GM21576 (cell line): ENCODE measurements at regions not wholly inside any gene's neighbourhood (a gene's known extent, or its start where the extent isn't known, plus 50 kb on each side); places are given as distances from the start of the nearest gene placed in this dataset.
A peak's percentile ranks its signal among the peaks of the same experiment; 100 is the strongest.

Source experiments
- ATAC-seq: cut with Tn5 transposase; IDR thresholded peaks from one replicate; pipeline ENCODE4 v1.9.1; 2021; ENCODE audit warnings: mild to moderate bottlenecking, moderate library complexity; ENCODE audit not compliant: unreplicated experiment

DNA sequence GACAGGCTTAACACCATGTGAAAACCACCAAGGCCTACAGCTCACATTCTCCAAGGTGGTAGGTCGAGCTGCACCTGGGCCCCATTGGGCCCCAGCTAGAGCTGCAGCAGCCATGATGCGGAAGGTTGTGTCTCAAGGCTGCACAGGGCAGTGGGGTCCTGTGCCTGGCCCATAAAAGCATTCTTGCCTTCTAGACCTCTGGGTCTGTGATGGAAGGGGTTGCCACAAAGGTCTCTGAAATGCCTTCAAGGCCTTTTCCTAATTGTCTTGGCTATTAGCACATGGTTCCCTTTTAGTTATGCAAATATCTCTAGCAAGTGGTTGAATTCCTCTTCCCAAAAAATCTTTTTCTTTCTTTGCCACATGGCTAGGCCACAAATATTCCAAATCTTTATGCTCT lies 52.5 kb upstream of the C11orf58 start:
- ATAC-seq, result no peak

- no peak for ATAC-seq
Observed at GRCh38 chr11:16678466-16679116, 59.9 kb upstream of the C11orf58 start.

GRCh38 chr11:16669799-16670415 lies 68.5 kb upstream of the C11orf58 start:
- ATAC-seq, result no peak

DNA sequence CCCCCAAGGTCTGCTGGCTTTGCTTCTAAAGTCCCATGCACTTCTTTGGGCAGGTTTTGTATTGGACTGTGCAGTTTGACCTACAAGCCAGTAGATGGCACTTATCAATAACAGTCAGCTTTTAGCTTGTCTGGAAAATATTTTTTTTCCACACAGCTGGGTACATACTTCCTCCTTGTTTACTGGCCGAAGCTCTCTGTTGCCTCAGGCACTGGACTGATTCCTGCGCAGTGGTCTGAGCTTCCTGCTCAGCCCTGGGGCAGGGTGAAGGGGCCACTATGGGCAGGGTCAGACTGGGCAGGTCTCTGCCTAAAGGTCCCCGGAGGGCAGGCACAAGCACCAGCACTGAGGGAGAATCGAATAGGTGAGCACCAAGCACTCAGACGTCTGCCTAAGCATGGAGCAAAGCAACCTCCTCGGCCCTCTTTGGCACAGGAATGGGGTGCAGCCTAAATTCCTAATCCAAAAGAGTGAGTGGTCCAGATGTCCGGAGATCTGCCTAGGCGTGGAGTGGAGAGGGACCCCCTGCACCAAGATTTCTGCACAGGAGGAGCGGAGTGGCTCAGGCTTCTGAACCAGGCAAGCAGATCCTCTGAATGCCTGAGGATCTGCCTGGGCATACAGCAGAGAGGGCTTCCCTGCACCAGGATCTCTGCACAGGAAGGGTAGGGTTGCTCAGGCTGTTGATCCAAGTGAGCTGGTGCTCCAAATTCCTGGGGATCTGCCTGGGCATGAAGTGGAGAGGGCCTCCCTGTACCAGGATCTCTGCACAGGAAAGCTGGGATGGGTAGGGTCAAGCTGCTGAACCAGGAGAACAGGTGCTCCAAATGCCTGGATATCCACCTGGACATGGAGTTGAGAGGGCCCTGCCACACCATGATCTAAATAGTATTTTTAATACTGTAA lies 105.9 kb upstream of the C11orf58 start:
- peak; percentile 59 for ATAC-seq

DNA sequence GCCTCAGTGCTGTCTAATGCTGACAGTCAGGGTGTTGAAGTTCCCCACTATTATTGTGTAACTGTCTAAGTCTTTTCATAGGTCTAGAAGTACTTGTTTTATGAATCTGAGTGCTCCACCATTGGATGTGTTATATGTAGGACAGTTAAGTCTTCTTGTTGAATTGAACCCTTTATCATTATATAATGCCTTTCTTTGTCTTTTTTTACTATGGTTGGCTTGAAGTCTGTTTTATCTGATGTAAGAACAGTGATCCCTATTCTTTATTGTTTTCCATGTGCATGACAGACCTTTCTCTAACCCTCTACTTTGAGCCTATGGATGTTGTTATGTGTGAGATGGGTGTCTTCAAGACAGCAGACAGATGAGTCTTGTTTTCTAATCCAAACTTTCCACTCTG lies 107.8 kb upstream of the C11orf58 start:
- no peak for ATAC-seq

DNA sequence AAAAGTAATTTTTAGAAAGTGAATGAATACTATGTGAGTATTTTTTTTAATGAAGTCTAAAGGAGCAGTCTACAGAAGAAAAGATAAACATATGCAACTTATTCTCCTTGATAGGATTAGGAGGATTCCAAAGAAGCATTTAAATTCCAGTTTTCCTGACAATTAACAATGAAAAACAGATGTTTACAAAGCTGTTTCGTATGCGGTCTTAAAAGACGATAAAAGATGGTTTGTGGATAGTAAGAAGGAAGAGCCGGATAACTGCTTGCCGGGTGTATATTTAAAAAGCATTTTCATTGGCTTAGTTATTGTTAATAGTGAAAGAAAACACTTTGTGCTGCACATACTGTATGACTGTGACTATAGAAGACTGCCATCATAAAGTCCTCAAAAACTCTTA lies 120.0 kb upstream of the C11orf58 start:
- no peak for ATAC-seq

GRCh38 chr11:16615480-16615879 lies 123.0 kb upstream of the C11orf58 start:
- no peak for ATAC-seq

DNA sequence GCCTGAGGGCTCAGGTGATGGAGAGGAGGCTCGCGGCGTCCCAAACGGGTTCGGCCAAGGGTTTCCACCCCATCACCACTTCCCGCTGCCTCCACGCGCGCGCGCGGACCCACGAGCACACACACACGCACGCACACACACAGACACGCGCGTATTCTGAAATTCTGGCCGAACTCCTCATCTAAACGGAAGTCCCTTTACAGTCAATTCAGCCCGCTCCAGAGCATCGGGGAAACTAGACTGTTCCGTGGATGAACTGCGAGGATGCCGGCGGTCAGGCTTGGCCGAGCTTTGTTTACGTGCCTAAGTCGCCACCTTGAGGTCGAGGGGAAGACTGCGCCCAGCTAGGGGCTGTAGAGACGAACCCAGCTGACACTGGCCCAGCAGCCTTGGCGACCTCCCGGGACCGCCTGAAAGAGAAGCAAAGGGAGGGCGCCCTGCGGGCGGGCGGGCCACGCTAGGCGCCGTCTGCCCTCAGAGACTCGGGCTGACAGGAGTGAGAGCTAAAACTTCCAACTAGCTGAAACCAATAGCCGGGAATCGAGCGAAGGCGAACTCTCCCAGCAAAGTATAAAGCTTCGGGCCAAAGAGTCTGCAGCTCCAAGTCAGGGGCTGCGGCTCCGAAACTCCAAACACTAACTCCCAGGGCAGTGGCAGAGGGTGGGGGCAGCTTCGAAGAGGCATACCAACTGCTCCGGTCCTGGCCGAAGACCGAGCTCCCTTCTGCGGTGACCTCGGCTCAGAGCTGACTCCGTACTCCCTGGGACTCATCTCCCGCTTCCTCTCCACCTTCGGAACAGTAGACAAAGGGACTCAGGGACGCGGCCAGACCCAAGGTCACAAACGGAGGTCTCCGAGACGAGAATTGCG lies 124.7 kb upstream of the C11orf58 start:
- peak; percentile 99 for ATAC-seq

DNA sequence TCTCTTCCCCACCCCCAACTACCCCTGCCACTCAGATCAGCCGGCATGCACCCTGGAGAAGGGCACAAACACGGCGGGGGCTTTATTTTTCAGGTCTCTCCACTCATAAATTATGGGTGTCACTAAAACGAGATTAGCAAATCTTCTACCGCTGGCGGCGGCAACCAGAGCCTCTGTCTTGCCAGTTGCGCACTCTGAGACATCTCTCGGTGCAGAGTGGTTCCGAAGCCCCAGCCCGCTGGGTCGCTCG lies 125.3 kb upstream of the C11orf58 start:
- no peak for ATAC-seq

DNA sequence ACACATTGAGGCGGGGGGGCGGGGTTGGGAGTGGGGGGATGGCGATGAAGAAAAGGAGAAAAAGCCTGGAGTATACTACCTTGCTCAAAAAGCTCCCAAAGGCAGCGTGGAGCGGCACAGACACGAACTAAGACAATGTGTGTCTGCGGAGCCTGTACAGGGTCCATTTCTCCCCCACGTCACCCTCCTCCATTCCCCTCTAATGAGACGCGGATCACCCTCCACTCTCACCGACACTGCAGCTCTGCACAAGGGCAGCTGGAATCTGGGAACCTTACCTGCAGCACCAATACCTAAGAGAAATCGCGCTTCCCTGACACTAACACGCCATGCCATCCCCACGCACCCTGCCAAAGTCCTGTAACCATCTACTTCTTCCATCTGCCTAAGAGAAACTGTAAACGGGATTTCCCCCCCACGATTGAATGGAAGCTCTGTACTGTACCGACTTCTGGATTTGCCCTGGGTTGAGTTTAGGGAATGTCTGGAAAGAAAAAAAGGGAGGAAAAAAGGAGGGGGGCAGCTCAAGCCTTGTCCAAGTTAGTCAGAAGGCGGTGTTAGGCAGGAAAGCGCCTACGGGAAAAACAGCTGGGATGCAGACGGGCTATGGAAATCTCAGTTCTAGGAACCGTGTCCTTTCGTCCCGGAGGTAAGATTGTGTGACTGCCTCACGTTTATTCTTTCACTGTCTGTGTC lies 125.7 kb upstream of the C11orf58 start:
- ATAC-seq, result no peak

- no peak for ATAC-seq
Observed at GRCh38 chr11:16611926-16612565, 126.4 kb upstream of the C11orf58 start.

- no peak for ATAC-seq
Observed at GRCh38 chr11:16611401-16611921, 127.0 kb upstream of the C11orf58 start.

GRCh38 chr11:16610738-16611388 lies 127.6 kb upstream of the C11orf58 start:
- no peak for ATAC-seq

GRCh38 chr11:16610213-16610737 lies 128.2 kb upstream of the C11orf58 start:
- ATAC-seq, result no peak

DNA sequence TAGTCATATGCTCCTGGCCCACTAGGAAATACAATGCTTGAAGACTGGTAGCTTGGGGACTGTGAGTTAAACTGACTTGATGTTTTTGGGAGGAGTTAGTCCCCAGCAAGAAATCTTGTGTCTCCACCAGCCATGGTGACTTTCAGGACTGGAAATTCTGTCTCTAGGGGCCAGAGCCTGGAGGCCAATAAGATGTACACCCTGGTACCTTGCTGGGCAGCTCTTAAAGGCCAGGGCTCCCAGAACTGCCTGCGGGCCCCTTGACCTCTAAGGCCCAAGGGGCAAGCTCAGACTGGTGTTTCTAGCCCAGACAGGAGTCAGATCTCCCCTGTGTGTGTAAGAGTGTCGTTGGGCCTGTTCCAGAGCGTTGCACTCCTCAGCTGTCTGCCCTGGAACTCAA lies 128.7 kb upstream of the C11orf58 start:
- ATAC-seq, result no peak

GRCh38 chr11:16607675-16608644 lies 130.5 kb upstream of the C11orf58 start:
- ATAC-seq, result no peak

DNA sequence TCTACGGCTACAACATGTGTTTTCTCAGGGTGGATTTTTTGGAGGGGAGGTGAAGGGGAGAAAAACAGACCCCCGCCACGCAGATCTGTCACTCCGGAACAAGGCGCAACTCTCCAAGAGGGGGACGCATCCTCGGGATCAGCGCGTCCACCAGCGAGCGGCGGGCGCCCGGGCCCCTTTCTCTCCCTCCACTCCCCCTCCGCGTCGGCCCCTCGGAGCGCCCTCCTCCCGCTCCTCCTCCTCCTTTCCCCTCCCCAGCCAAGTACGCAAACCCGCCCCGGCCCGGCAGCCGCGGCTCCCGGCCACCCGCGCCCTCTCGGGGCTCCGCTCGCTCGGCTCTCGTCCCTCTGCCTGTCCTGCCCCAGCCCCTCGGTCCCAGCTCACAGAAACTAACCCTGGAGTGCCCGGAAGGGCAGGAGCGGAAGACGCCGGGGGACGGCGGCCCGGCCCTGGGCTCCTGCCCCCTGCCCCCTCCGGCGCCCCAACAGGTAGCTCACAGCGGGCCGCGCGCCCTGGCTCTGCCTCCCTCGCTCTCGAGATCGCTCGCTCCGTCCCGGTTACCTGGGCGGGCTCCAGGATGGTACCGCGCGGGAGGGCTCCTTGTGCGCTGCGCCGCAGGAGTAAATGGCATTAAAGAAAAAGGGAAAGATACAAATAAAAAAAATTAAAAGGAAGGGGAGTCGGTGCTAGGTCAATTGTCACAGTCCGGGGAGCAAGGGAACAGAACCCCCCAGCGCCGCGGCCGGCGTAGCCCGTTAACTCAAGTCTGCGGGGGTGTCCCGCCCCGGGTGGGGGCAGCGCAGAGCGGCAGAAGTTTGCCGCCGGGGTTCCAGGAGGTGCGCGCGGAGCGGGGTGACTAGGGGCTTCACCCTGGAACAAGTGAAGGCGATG lies 131.4 kb upstream of the C11orf58 start:
- no peak for ATAC-seq
